ENCODE measurements at regions not wholly inside any gene's neighbourhood (a gene's known extent, or its start where the extent isn't known, plus 50 kb on each side); places are given as distances from the start of the nearest gene placed in this dataset.

DNA sequence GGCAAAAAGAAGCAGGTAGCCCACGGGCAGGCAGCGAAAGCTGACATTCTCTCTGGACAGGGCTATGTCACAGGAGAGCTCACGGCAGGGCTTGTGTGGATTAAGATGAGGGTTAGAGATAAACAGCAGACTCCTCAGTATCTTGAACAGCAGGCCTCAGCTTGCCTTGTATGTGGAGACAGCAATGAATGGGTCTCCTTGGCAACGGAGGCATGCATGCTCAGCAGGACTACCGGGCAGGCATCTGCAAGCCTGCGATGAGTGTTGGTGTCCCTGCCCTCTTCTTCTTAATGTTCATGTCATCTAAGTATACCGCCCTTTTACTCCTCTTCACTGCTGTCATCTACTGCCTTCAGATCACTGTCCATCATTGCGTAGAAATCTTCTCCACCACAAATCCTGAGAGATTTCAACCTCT, 81.9 kb upstream of the C1GALT1 start:
- H3K4me2 ChIP-seq (ENCODE audit: low read length), result no peak overlapping the region
- TF ChIP-seq EZH2phosphoT487 (IDR thresholded peaks at IDR 0.05; ENCODE audit: low read depth) (no peak), CTCF (IDR thresholded peaks at IDR 0.05; ENCODE audit: low read depth, low read length) (no peak)
- H2AFZ ChIP-seq (ENCODE audit: low read depth, low read length), result no peak overlapping the region
- no peaks in the 10 kb centered on the region for H3K4me1 ChIP-seq (ENCODE audit: low read length)
- H3K27ac ChIP-seq (ENCODE audit: low read length), result no peak overlapping the region
- no peaks in the 10 kb centered on the region for H3K27me3 ChIP-seq (ENCODE audit: low read depth, low read length)
- no peaks in the 10 kb centered on the region for H4K20me1 ChIP-seq (ENCODE audit: insufficient read depth, low read length)
- no peaks in the 10 kb centered on the region for H3K9me3 ChIP-seq (ENCODE audit: insufficient read depth, low read length)
- H3K36me3 ChIP-seq (replicated peaks; ENCODE audit: low read depth, low read length), result no peaks in the 10 kb centered on the region
- H3K9ac ChIP-seq (ENCODE audit: low read length), result no peak overlapping the region
- no peak overlapping the region for H3K4me3 ChIP-seq (ENCODE audit: low read length)
- H3K79me2 ChIP-seq (ENCODE audit: low read length), result no peaks in the 10 kb centered on the region

DNA sequence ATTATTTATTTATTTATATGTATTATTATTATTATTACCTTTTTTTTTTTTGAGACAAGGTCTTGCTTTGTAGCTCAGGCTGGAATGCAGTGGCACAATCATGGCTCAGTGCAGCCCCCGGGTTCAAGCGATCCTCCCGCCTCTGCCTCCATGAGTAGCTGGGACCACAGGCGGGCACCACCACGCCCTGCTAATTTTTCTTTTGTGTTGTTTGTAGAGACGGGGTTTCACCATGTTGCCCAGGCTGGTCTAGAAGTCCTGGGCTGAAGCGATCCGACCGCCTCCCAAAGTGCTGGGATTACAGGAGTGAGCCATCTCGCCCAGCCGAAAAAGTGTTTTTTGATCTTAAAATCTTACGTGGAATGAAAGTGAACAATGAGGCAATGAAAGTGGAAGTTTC, 79.4 kb upstream of the C1GALT1 start:
- Histone ChIP-seq H4K20me1 (ENCODE audit: insufficient read depth, low read length) (no peaks in the 10 kb centered on the region), H3K27me3 (ENCODE audit: low read depth, low read length) (no peaks in the 10 kb centered on the region), H3K27ac (ENCODE audit: low read length) (no peak overlapping the region), H3K9me3 (ENCODE audit: insufficient read depth, low read length) (no peaks in the 10 kb centered on the region), H3K79me2 (ENCODE audit: low read length) (no peaks in the 10 kb centered on the region), H2AFZ (ENCODE audit: low read depth, low read length) (peak overlapping the region; percentile 32; the same call in 1 of the 2 replicates), H3K4me3 (ENCODE audit: low read length) (no peak overlapping the region; the same call in 1 of the 2 replicates), H3K36me3 (replicated peaks; ENCODE audit: low read depth, low read length) (no peaks in the 10 kb centered on the region), H3K4me1 (ENCODE audit: low read length) (no peaks in the 10 kb centered on the region), H3K9ac (ENCODE audit: low read length) (no peak overlapping the region), H3K4me2 (ENCODE audit: low read length) (peak overlapping the region; percentile 35)
- TF ChIP-seq EZH2phosphoT487 (IDR thresholded peaks at IDR 0.05; ENCODE audit: low read depth), result no peak
- no peak for TF ChIP-seq CTCF (IDR thresholded peaks at IDR 0.05; ENCODE audit: low read depth, low read length)

DNA sequence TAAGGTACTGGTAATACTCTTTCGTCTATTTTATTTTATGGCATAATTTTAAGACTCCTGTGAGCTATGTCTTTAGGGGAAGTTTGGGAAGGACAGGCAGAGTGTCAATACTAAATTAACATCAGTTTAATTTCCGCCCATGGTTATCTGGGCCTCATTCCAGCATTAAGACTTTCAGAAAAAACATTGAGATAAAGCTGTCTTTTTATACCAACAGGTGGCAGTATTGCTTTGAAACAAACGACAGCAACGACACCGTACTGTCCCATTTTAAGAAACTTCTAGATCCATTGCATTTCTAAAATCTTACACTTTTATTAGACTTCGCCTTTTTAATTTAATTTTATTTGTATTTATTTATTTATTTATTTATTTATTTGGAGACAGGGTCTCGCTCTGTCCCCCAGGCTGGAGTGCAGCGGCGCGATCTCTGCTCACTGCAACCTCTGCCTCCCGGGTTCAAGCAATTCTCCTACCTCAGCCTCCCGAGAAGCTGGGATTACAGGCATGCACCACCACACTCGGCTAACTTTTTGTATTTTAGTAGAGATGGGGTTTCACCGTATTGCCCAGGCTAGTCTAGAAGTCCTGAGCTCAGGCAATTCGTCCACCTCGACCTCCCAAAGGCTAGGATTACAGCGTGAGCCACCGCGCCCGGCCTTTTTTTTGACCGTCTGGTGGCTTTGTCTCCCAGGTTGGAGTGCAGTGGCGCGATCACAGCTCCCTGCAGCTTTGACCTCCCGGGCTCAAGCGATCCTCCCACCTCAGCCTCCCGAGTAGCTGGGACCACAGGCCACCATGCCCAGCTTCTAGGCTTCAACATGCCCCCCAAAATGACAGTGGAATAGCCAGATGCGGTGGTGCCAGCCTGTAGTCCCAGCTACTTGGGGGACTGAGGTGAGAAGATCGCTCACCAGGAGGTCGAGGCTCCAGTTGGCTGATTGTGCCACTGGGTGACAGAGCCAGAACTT, 78.7 kb upstream of the C1GALT1 start:
- Histone ChIP-seq H3K9ac (ENCODE audit: low read length) (no peak overlapping the region), H3K27me3 (ENCODE audit: low read depth, low read length) (no peaks in the 10 kb centered on the region), H3K9me3 (ENCODE audit: insufficient read depth, low read length) (no peaks in the 10 kb centered on the region), H3K36me3 (replicated peaks; ENCODE audit: low read depth, low read length) (no peaks in the 10 kb centered on the region), H2AFZ (ENCODE audit: low read depth, low read length) (peak overlapping the region; percentile 32; the same call in 1 of the 2 replicates), H3K4me2 (ENCODE audit: low read length) (peak overlapping the region; percentile 35), H3K79me2 (ENCODE audit: low read length) (no peaks in the 10 kb centered on the region), H3K4me1 (ENCODE audit: low read length) (no peaks in the 10 kb centered on the region), H3K4me3 (ENCODE audit: low read length) (no peak overlapping the region; the same call in 1 of the 2 replicates), H4K20me1 (ENCODE audit: insufficient read depth, low read length) (no peaks in the 10 kb centered on the region), H3K27ac (ENCODE audit: low read length) (no peak overlapping the region)
- TF ChIP-seq EZH2phosphoT487 (IDR thresholded peaks at IDR 0.05; ENCODE audit: low read depth), result no peak
- peak; percentile 52 for TF ChIP-seq CTCF (IDR thresholded peaks at IDR 0.05; ENCODE audit: low read depth, low read length)

DNA sequence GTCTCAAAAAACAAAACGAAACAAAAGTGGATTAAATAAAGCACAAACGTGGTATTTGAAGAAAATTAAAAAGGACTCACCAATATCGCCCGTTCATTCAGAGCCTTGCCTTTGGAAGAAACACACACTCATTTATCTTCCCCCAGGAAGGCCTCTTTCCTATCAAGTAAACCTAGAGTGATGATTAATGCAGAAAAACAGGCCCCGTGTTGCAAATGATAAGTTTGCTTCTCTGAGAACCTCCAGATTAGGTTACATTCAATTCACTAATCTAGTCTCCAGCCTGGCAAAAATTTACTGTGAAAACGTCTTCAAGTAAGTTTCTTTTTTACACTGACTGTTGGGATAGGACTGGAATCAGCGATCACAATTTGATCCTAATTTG, 78.0 kb upstream of the C1GALT1 start:
- Histone ChIP-seq H3K27me3 (ENCODE audit: low read depth, low read length) (no peaks in the 10 kb centered on the region), H2AFZ (ENCODE audit: low read depth, low read length) (no peak overlapping the region)

More for the DNA sequence above, 78.0 kb upstream of the C1GALT1 start:
- no peaks in the 10 kb centered on the region for H3K9me3 ChIP-seq (ENCODE audit: insufficient read depth, low read length)
- no peak overlapping the region for H3K4me2 ChIP-seq (ENCODE audit: low read length)
- H3K79me2 ChIP-seq (ENCODE audit: low read length), result no peaks in the 10 kb centered on the region
- H3K4me1 ChIP-seq (ENCODE audit: low read length), result no peaks in the 10 kb centered on the region
- no peaks in the 10 kb centered on the region for H3K36me3 ChIP-seq (replicated peaks; ENCODE audit: low read depth, low read length)
- no peak overlapping the region for H3K27ac ChIP-seq (ENCODE audit: low read length)
- no peak overlapping the region for H3K4me3 ChIP-seq (ENCODE audit: low read length)
- H4K20me1 ChIP-seq (ENCODE audit: insufficient read depth, low read length), result no peaks in the 10 kb centered on the region
- TF ChIP-seq CTCF (IDR thresholded peaks at IDR 0.05; ENCODE audit: low read depth, low read length), result no peak
- no peak overlapping the region for H3K9ac ChIP-seq (ENCODE audit: low read length)

Measured in OCI-LY3 (cell line).